ENCODE measurements at regions not wholly inside any gene's neighbourhood (a gene's known extent, or its start where the extent isn't known, plus 50 kb on each side); places are given as distances from the start of the nearest gene placed in this dataset.

DNA sequence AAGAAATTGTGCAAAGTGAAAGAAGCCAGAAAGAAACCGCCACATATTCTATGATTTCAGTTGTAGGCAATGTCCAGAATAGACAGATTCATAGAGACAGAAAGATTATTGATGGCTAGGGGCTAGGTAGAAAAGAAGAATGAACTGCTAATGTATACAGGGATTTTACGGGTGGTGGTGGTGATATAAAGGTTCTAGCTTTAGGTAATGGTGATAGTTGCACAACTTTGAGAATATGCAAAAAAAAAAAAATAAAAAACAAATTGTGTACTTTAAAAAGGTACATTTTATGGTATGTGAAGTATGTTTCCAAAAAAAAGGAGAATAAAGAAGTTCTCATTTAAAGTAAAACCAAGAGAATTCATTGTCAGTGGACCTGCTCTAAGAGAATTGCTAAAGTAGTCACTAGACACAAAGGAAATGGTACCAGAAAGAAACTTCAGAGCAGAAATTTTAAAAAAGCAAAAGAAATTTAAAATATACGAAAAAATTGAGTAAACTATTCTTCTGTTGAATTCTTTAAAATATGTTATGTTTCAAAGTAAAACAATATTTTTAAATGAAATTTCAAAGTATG is 680.1 kb downstream of the UQCRFS1 start:
- intact Hi-C loops (cut with micrococcal nuclease): no loop called here
- ChIA-PET CTCF (no interaction called here), POLR2A (no interaction called here)
- TF ChIP-seq, protein P1, sequence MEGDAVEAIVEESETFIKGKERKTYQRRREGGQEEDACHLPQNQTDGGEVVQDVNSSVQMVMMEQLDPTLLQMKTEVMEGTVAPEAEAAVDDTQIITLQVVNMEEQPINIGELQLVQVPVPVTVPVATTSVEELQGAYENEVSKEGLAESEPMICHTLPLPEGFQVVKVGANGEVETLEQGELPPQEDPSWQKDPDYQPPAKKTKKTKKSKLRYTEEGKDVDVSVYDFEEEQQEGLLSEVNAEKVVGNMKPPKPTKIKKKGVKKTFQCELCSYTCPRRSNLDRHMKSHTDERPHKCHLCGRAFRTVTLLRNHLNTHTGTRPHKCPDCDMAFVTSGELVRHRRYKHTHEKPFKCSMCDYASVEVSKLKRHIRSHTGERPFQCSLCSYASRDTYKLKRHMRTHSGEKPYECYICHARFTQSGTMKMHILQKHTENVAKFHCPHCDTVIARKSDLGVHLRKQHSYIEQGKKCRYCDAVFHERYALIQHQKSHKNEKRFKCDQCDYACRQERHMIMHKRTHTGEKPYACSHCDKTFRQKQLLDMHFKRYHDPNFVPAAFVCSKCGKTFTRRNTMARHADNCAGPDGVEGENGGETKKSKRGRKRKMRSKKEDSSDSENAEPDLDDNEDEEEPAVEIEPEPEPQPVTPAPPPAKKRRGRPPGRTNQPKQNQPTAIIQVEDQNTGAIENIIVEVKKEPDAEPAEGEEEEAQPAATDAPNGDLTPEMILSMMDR (IDR thresholded peaks at IDR 0.05): no peak
- ATAC-seq (no peak), DNase-seq (no peak)
- H3K36me3 Mint-ChIP-seq (ENCODE audit: low read depth): peaks cover 3% of the 10 kb centered on the region
- H3K4me1 Mint-ChIP-seq (ENCODE audit: low read depth): no peaks in the 10 kb centered on the region
- peaks cover 9% of the 10 kb centered on the region for H3K9me3 Mint-ChIP-seq
- no peak overlapping the region for H3K27ac Mint-ChIP-seq
- H3K4me3 Mint-ChIP-seq: no peak overlapping the region
- no peaks in the 10 kb centered on the region for H3K27me3 Mint-ChIP-seq

DNA sequence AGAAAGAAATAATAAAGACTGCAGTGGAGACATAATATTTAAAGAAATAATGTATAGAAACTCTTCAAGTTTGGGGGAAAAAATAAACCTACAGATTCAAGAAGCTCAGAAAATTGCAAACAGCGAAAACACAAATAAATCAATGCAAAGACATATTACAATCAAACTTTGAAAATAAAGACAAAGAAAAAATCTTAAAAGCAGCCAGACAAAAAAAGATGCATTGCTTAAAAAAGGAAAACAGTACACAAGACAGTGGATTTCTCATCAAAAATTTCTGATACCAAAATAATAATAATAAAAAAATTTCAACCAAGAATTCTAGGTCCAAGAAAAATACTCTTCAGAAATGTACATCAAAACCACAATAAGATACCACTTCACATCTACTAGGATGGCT is 681.0 kb downstream of the UQCRFS1 start:
- ATAC-seq (no peak), DNase-seq (no peak)
- H3K4me1 Mint-ChIP-seq (ENCODE audit: low read depth): no peaks in the 10 kb centered on the region
- H3K36me3 Mint-ChIP-seq (ENCODE audit: low read depth): peaks cover 3% of the 10 kb centered on the region
- no peak overlapping the region for H3K27ac Mint-ChIP-seq
- ChIA-PET POLR2A (no interaction called here), CTCF (no interaction called here)
- H3K9me3 Mint-ChIP-seq: peaks cover 7% of the 10 kb centered on the region
- H3K4me3 Mint-ChIP-seq: no peak overlapping the region
- TF ChIP-seq, protein P1 (IDR thresholded peaks at IDR 0.05): no peak
- H3K27me3 Mint-ChIP-seq: no peaks in the 10 kb centered on the region
- intact Hi-C loops (cut with micrococcal nuclease): no loop called here

DNA sequence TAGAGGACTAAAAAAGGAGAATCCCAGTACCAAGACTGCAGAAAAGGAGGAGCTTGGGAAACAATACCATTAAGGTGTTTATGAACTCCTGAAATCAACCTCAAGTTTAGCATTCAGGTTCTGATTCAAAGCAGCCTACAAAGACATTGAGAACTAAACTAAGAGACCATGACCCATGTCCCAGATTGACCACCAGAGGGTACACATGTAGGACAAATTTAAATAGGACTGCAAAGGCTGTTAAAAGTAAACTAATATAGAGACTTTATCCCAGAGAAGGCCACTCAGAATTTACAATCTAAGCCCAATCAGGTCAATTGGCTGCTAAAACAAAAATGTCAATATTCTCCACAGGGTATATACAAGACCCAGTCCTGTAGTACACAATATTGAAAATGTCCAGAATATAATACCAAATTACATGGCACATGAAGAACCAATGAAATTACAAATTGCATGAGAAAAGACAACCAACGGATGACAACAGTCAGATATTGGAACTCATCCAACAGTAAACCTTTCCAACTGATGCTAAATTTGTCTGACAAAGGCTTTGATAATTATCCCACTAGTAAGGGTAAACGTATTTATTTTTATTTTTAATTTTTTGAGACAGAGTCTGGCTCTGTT is 682.4 kb downstream of the UQCRFS1 start:
- no peak for ATAC-seq
- ChIA-PET POLR2A (no interaction called here), CTCF (no interaction called here)
- H3K4me3 Mint-ChIP-seq: no peak overlapping the region
- peaks cover 3% of the 10 kb centered on the region for H3K36me3 Mint-ChIP-seq (ENCODE audit: low read depth)
- H3K27me3 Mint-ChIP-seq: no peaks in the 10 kb centered on the region
- TF ChIP-seq, protein P1 (IDR thresholded peaks at IDR 0.05): no peak
- H3K27ac Mint-ChIP-seq: no peak overlapping the region
- no peaks in the 10 kb centered on the region for H3K4me1 Mint-ChIP-seq (ENCODE audit: low read depth)
- peaks cover 4% of the 10 kb centered on the region for H3K9me3 Mint-ChIP-seq
- no peak for DNase-seq
- intact Hi-C loops (cut with micrococcal nuclease): no loop called here

DNA sequence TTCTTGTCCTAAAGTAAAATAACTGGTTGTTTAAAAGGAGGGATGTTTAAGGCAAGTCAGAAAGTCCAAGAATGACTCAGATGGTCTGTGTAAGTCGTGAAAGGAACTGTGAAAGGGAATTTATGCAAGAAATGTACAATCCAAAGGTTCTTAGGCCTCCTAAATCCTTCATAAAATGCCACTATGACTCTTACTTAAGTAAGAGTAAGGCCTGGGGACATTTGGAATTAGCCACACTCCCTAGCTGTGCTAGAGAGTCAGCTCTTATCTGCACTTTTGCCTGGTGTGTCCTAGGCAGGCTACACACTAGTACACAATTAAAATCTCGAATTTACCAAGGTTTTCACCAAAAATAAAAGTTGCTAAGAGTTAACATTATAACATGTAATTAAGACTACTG is 686.9 kb downstream of the UQCRFS1 start:
- Mint-ChIP-seq H3K4me3 (no peak overlapping the region), H3K9me3 (no peaks in the 10 kb centered on the region), H3K4me1 (ENCODE audit: low read depth) (no peaks in the 10 kb centered on the region), H3K36me3 (ENCODE audit: low read depth) (no peaks in the 10 kb centered on the region), H3K27ac (no peak overlapping the region), H3K27me3 (no peaks in the 10 kb centered on the region)
- POLR2A ChIA-PET: no interaction called here
- ATAC-seq: no peak
- no peak for DNase-seq
- TF ChIP-seq, protein P1 (IDR thresholded peaks at IDR 0.05): no peak
- intact Hi-C loops (cut with micrococcal nuclease): no loop called here
- CTCF ChIA-PET: no interaction called here

DNA sequence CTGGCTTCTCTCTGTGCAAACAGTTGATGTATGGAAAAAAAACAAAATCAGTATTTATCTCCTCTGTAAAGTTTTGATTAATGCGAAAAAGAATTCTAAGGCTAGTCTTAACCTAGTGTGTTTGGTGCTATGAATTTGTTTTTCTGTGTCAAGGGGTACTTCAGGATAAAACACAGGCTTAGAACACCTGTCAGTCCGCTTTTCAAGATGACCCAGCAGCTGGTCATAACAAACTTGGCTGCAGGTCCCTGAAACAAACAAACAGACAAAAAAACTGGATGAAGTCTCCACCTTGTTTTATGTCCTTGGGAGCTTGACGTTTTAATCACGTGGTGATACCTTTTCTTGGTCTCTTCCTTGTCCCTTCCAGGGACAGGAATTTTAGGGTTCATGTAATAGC is 689.3 kb downstream of the UQCRFS1 start:
- no peak for ATAC-seq
- Mint-ChIP-seq H3K36me3 (ENCODE audit: low read depth) (no peaks in the 10 kb centered on the region), H3K9me3 (no peaks in the 10 kb centered on the region), H3K4me1 (ENCODE audit: low read depth) (no peaks in the 10 kb centered on the region), H3K27ac (no peak overlapping the region), H3K27me3 (no peaks in the 10 kb centered on the region), H3K4me3 (no peak overlapping the region)
- POLR2A ChIA-PET: no interaction called here
- CTCF ChIA-PET: no interaction called here
- intact Hi-C loops (cut with micrococcal nuclease): no loop called here
- DNase-seq: no peak
- TF ChIP-seq, protein P1 (IDR thresholded peaks at IDR 0.05): no peak

Data from activated CD8-positive, alpha-beta T cell treated with anti-CD3 and anti-CD28 coated beads for 36 hours (primary cell).